ENCODE measurements at regions not wholly inside any gene's neighbourhood (a gene's known extent, or its start where the extent isn't known, plus 50 kb on each side); places are given as distances from the start of the nearest gene placed in this dataset.
"Not testable (repeated sequence)": the region's sequence is repeated elsewhere in the genome, so short reads cannot be mapped to it uniquely, and the experiment has no call there.

- no peak for TF ChIP-seq SPI1 (IDR thresholded peaks at IDR 0.05; ENCODE audit: low read depth, low read length)
- DNase-seq (ENCODE audit: insufficient read length, low spot score) (no peak), FAIRE-seq (no peak)
These were observed 73.3 kb upstream of the ZDHHC15 start for GRCh38 chrX:75596178-75596577.

- not testable (repeated sequence) for FAIRE-seq; DNase-seq (ENCODE audit: insufficient read length, low spot score)
These were observed 70.3 kb upstream of the ZDHHC15 start for GRCh38 chrX:75593186-75593585.

- TF ChIP-seq POLR2AphosphoS5 (IDR thresholded peaks at IDR 0.05; ENCODE audit: low read depth, low read length) (no peak), POLR2A (IDR thresholded peaks at IDR 0.05; ENCODE audit: low read depth, low read length) (no peak), SPI1 (IDR thresholded peaks at IDR 0.05; ENCODE audit: low read depth, low read length) (no peak), PAX5 (IDR thresholded peaks at IDR 0.05; ENCODE audit: insufficient read depth, low read length, severe bottlenecking) (no peak), POU2F2 (IDR thresholded peaks at IDR 0.05; ENCODE audit: low read depth, low read length) (no peak), TAF1 (IDR thresholded peaks at IDR 0.05; ENCODE audit: low read depth, low read length) (no peak)
- no peak for DNase-seq (ENCODE audit: insufficient read length, low spot score)
- no peak for FAIRE-seq
These were observed 59.7 kb upstream of the ZDHHC15 start for GRCh38 chrX:75582511-75582910.

Data from GM12891 (cell line).